ENCODE measurements at regions not wholly inside any gene's neighbourhood (a gene's known extent, or its start where the extent isn't known, plus 50 kb on each side); places are given as distances from the start of the nearest gene placed in this dataset.

DNA sequence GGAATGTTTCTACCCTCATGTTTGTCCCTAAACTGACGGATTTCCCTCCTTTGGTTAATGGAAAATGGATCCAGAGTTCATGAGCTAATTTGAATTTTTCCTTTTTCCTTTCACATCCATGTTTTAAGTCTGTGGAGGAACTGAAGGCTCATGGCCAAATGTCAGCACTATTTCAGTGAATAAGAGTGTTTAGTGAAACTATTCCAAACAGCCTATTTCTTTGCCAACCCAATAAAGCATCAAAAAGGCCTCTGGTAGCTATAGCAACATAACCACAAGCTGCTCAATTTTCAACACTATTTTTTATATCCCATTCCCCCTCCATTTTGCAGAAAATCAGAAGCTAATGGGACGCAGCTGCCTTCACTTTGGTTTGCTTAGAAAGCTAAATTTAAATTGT, 1454.1 kb downstream of the GATA3 start:
- intact Hi-C loops (cut with DNase I) = no loop called here
- TF ChIP-seq, protein P1, sequence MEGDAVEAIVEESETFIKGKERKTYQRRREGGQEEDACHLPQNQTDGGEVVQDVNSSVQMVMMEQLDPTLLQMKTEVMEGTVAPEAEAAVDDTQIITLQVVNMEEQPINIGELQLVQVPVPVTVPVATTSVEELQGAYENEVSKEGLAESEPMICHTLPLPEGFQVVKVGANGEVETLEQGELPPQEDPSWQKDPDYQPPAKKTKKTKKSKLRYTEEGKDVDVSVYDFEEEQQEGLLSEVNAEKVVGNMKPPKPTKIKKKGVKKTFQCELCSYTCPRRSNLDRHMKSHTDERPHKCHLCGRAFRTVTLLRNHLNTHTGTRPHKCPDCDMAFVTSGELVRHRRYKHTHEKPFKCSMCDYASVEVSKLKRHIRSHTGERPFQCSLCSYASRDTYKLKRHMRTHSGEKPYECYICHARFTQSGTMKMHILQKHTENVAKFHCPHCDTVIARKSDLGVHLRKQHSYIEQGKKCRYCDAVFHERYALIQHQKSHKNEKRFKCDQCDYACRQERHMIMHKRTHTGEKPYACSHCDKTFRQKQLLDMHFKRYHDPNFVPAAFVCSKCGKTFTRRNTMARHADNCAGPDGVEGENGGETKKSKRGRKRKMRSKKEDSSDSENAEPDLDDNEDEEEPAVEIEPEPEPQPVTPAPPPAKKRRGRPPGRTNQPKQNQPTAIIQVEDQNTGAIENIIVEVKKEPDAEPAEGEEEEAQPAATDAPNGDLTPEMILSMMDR (IDR thresholded peaks at IDR 0.05) = no peak
- TF ChIP-seq POLR2AphosphoS5 (IDR thresholded peaks at IDR 0.05) (no peak), POLR2A (IDR thresholded peaks at IDR 0.05) (no peak)
- Histone ChIP-seq H3K4me3 (no peak overlapping the region), H3K36me3 (no peaks in the 10 kb centered on the region), H3K27ac (no peak overlapping the region), H3K9me3 (no peaks in the 10 kb centered on the region), H3K4me1 (replicated peaks) (no peaks in the 10 kb centered on the region), H3K27me3 (replicated peaks; ENCODE audit: insufficient read depth) (no peaks in the 10 kb centered on the region)
- no peak for DNase-seq (ENCODE audit: low spot score)
- WGBS = 27% methylated on average over 2 of the region's 2 CpGs

DNA sequence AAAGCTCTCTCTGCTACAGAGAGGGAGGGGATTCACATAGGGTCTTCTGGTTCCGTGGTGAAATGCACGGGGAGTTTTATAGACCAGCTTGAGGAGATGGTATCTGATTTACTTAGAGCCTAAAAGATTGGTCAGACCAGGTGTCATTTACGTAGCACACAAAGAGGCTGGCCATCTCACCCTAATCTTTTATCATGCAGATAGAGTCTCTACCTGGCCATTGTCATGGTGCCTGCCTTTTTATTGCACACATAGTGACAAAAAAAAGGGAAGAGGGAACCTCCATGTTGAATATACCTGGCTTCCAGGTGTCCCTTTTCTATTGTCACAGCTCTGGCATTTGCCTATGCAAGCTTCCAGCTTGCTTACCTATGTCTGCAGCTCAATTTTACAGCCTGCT, 1456.1 kb downstream of the GATA3 start:
- 48% methylated on average over 3 of the region's 3 CpGs for WGBS
- TF ChIP-seq, protein P1 (IDR thresholded peaks at IDR 0.05) = no peak
- TF ChIP-seq POLR2A (IDR thresholded peaks at IDR 0.05) (no peak), POLR2AphosphoS5 (IDR thresholded peaks at IDR 0.05) (no peak)
- DNase-seq (ENCODE audit: low spot score) = no peak
- intact Hi-C loops (cut with DNase I) = no loop called here
- Histone ChIP-seq H3K27ac (no peak overlapping the region), H3K36me3 (no peaks in the 10 kb centered on the region), H3K27me3 (replicated peaks; ENCODE audit: insufficient read depth) (no peaks in the 10 kb centered on the region), H3K9me3 (no peaks in the 10 kb centered on the region), H3K4me1 (replicated peaks) (no peaks in the 10 kb centered on the region), H3K4me3 (no peak overlapping the region)

DNA sequence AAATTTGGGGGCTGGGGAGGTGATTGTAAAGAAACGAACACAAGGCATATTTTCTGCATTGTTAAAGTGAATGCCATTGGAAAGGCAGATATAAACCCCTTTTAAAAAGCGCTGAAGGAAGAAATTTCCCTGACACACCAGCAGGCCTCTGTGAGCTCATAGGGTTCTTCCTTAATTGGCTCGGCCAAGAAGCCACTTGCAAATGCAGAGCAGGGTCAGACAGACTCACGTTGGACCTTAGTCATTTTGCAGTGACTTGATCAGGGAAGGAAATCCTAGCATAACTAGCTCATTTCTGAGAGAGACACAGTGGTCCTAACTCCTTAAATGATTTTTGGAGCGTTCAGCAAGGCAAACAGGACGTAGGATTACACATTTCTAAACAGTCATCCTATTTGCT, 1461.4 kb downstream of the GATA3 start:
- 29% methylated on average over 6 of the region's 6 CpGs for WGBS
- Histone ChIP-seq H3K27ac (no peak overlapping the region), H3K4me1 (replicated peaks) (no peaks in the 10 kb centered on the region), H3K36me3 (no peaks in the 10 kb centered on the region), H3K9me3 (no peaks in the 10 kb centered on the region), H3K4me3 (no peak overlapping the region), H3K27me3 (replicated peaks; ENCODE audit: insufficient read depth) (no peaks in the 10 kb centered on the region)
- intact Hi-C loops (cut with DNase I) = no loop called here
- TF ChIP-seq POLR2A (IDR thresholded peaks at IDR 0.05) = no peak
- TF ChIP-seq, protein P1 (IDR thresholded peaks at IDR 0.05) = no peak
- no peak for TF ChIP-seq POLR2AphosphoS5 (IDR thresholded peaks at IDR 0.05)
- DNase-seq (ENCODE audit: low spot score) = no peak

DNA sequence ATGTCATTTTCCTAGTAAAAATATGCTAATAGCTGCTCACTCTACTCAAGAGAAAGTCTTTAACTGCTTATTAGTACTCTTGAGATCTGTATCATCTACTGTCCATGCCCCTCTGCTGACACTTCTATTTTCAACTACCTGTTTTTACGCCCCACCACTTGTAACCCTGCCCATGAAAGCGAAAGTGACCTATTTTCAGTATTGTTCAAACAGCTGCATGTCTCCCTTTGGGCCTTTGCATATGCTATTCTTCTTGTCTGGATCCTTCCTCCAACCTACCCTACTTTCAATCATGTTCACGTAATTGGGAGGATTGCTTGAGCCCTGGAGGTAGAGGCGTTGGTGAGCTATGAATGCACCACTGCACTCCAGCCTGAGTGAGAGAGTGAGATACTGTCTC, 1481.3 kb downstream of the GATA3 start:
- H3K27ac ChIP-seq = no peak overlapping the region
- H3K36me3 ChIP-seq = no peaks in the 10 kb centered on the region
- TF ChIP-seq POLR2A (IDR thresholded peaks at IDR 0.05) (no peak), POLR2AphosphoS5 (IDR thresholded peaks at IDR 0.05) (no peak)
- TF ChIP-seq, protein P1 (IDR thresholded peaks at IDR 0.05) = no peak
- 83% methylated on average over 4 of the region's 4 CpGs for WGBS
- H3K9me3 ChIP-seq = no peaks in the 10 kb centered on the region
- intact Hi-C loops (cut with DNase I) = no loop called here
- no peaks in the 10 kb centered on the region for H3K27me3 ChIP-seq (replicated peaks; ENCODE audit: insufficient read depth)
- H3K4me3 ChIP-seq = no peak overlapping the region
- no peak for DNase-seq (ENCODE audit: low spot score)
- no peaks in the 10 kb centered on the region for H3K4me1 ChIP-seq (replicated peaks)

DNA sequence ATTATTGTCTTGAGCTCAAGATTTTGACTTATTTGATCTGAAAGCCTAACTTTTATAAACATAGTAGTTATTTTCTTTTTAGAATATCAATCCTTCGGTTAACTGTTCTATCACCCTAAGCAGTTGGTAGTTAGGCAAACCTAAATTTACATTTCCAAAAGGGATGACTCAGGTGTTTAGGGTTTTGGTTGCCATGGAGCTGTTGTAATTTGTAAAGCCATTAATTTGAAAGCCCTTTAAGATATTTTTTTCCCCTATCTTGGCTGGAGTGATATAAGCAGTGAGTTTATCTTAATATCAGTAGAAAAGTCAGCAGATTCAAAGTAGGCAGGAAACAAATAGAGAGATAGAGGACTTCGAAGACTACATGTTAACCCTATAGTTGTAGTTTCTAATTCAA, 1472.6 kb upstream of the CELF2 start:
- no peak overlapping the region for H3K4me3 ChIP-seq
- no peaks in the 10 kb centered on the region for H3K9me3 ChIP-seq
- H3K27ac ChIP-seq = no peak overlapping the region
- WGBS = 26% methylated on average over 2 of the region's 2 CpGs
- no peaks in the 10 kb centered on the region for H3K27me3 ChIP-seq (replicated peaks; ENCODE audit: insufficient read depth)
- intact Hi-C loops (cut with DNase I) = no loop called here
- DNase-seq (ENCODE audit: low spot score) = no peak
- no peaks in the 10 kb centered on the region for H3K36me3 ChIP-seq
- TF ChIP-seq POLR2A (IDR thresholded peaks at IDR 0.05) (no peak), POLR2AphosphoS5 (IDR thresholded peaks at IDR 0.05) (no peak)
- TF ChIP-seq, protein P1 (IDR thresholded peaks at IDR 0.05) = no peak
- no peaks in the 10 kb centered on the region for H3K4me1 ChIP-seq (replicated peaks)
